HG03469 (cell line): ENCODE measurements at regions not wholly inside any gene's neighbourhood (a gene's known extent, or its start where the extent isn't known, plus 50 kb on each side); places are given as distances from the start of the nearest gene placed in this dataset.

ENCODE experiments used
- ATAC-seq: cut with Tn5 transposase; IDR thresholded peaks from one replicate; pipeline ENCODE4 v1.9.1; 2021; ENCODE audit warnings: mild to moderate bottlenecking, moderate library complexity, moderate number of reproducible peaks; ENCODE audit not compliant: unreplicated experiment

GRCh38 chr17:71224824-71225575, 895.8 kb upstream of the SOX9 start:
- ATAC-seq, result no peak

- ATAC-seq, result no peak
Measured at GRCh38 chr17:71227841-71228240, 893.0 kb upstream of the SOX9 start.

- no peak for ATAC-seq
Measured at GRCh38 chr17:71229070-71229469, 891.8 kb upstream of the SOX9 start.

DNA sequence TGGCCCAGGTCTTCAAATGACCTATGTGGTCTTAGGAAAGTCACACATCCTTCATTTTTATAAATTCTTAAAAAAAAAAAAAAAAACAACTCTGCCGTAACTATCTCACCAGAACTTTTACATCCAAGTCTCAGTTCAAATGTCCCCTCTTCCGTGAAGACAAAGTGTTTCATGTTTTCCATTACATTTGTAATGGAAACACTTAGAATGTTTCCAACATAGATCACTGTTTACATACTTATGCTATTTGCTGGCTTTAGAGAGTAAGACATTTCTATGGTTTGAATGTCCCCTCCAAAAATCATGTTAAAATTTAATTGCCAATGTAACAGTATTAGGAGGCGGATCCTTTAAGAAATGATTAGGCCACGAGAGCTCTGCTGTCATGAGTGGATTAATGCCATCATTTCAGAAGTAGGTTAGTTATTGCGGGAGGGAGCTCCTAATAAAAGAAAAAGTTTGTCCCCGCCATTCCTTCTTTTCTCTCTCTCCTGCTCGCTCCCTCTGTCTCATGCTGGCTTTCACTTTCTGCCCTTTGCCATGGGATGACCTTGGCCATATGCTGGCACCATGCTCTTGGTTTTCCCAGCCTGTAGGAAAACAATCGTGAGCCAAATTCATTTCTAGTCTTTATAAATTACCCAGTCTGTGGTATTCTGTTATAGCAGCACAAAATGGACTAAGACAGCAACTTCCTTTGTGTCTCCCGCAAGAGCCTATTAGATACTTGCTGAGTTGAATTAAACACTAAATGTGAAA, 887.8 kb upstream of the SOX9 start:
- no peak for ATAC-seq

DNA sequence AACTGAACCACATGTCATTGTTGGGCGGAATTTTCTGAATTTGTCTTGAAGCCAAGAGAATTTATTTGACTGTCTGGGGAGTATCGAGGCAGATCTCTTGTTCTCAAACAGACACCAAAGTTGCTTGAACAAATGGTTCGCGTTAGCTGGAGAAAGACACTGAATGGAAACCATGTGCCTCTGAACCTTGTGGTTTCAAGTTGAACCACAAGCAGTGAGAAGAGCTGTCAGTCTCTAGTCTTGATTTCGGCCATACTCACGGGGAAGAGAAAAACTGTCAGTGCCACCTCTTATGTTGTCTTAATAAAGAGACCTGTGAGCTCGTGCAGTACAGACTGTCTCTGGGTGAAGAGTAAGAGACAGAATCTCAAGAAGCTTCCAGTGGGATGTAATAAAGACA, 886.5 kb upstream of the SOX9 start:
- ATAC-seq, result no peak

GRCh38 chr17:71237903-71238538, 882.8 kb upstream of the SOX9 start:
- ATAC-seq, result no peak

DNA sequence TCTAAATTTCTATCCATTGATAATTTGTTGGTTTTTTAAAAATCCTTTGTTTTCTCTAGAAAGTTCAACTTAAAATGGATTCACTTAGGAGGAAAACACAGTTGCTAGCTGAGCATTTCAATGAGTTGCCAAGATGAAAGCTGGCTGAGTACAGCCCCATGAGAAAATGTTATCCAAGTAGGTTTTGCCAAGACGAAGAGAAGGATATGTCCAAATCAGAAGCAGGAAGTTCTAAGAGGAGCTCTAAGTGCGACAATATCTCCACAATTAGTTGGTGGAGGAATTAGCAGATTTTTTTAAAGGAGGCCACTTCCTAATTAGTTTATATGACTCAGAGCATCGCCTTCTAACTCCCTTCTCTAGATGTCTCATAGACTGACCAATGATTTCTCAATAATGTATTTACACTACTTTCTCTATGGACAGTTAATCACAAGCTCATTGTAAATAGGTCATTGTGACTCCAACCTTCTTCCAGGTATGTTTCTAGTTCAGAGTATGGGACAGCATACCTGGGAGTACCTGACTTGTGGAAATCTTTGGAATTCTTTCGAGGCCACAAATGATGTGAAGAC, 873.3 kb upstream of the SOX9 start:
- ATAC-seq, result no peak

- no peak for ATAC-seq
Measured at GRCh38 chr17:71251276-71251675, 869.5 kb upstream of the SOX9 start.

GRCh38 chr17:71251951-71252350, 868.9 kb upstream of the SOX9 start:
- ATAC-seq, result no peak

DNA sequence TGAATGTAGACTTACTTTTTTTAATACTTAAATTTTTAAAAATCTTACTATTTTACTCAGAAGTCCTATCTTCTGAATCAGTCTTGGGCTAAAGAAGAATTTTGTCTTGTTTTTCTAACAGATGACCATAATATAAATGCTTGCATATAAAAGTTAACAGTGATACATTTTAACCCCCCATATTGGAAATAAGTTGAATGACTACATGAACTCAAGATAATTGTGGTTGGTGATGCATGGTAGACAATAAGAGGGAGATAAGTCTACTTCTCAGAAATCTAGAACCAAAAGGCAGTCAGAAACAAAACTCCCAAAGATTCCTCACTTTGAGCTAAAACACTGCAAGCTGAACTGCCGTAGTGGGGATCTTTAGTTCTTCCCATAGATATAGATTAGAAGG, 868.4 kb upstream of the SOX9 start:
- ATAC-seq, result no peak

DNA sequence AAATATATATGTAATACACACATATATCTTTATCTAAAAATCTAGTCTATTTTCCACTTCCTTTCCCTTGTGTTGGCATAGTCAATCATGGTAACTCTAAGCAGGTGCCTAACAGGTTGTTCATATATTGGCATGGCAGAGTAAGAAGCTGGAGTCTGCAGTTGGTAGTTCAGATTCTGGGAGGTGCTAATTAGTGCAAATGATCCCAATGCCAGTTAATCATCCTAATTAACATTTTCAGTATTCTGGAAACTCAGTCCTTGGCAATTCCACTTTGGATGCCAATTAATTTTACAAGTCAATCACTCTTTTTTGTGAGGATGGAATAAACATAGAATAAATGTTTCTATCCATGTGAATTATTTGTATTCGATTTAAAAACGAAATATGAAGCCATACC, 863.7 kb upstream of the SOX9 start:
- no peak for ATAC-seq

DNA sequence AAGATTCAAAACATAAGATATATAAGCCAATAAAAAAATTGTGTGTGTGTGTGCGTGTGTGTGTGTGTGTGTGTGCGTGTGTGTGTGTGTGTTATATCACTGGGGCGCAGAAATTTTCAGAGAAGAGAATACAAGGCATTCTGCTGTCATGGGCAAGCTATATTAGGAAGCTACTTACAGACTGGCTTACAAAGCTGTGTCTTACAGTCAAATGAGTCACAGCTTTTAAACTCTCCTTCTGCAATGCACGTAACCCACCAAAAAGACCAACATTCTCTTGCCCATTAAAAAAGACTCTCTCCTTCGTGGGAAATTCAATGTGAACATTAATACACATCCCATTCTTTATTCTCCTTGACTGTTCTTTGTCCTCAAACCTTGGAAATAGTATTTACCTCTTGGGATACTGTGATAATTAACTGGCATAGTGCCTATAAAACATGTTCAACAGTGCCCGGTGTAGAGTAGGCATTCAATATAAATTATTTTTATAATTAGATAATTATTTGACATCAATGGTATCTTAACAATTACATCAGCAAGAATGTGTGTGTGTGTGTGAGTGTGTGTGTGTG, 860.4 kb upstream of the SOX9 start:
- ATAC-seq, result no peak

- no peak for ATAC-seq
Measured at GRCh38 chr17:71262586-71262985, 858.2 kb upstream of the SOX9 start.

DNA sequence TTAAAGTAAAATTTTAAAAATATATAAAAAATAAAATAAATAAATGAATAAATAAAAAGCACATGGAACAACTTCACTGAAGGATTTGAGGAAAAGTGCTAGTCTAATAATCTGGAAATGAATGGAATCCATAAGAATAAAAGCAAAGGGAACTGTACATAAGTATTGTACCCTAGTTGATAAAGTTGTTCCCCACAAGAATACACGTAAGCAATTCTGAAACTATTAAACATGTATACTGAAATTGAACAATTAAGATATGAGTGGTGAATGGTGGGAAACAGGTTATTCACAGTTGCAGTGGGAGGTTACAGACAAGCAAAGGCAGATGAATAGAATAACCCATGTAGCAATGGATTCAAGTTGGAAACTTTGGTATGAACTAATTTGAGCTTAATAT, 853.2 kb upstream of the SOX9 start:
- ATAC-seq, result no peak

- ATAC-seq, result no peak
Measured at GRCh38 chr17:71269201-71269600, 851.6 kb upstream of the SOX9 start.

DNA sequence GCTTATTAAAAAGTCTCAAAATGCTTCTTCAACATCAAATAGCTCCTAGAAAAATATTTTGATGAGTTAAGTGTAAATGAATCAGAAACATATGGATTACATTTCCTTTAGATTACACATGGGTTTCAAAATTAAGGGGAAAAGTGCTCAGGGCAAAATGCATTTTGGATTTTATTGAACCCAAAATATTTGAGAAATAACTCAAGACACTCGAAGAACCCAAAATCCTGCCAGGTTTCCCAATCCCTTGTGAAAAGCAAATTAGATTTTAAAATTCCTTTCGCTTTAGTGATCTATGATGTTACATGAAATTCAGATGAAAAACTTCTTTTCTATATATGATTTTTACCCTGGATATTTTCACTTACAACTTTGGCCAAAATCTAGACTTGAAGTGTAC, 847.4 kb upstream of the SOX9 start:
- ATAC-seq, result no peak

DNA sequence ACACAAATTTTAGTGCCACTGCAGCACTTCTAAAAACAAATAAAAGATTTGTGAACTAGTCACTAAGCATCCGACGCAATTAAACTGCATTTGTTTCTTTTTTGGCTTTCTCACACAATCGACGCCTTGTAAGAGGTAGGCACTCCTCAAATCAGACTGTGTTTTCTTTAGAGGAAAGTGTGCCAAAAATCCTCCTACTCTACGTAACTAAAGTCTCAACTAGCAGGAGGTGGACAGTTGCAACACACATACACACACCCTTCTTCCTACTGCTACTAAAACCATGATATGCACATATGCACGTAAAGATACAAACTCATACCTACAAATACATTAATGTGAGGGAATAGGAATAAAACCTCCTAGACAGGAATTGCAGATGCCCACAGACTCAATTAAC, 844.7 kb upstream of the SOX9 start:
- ATAC-seq, result no peak

DNA sequence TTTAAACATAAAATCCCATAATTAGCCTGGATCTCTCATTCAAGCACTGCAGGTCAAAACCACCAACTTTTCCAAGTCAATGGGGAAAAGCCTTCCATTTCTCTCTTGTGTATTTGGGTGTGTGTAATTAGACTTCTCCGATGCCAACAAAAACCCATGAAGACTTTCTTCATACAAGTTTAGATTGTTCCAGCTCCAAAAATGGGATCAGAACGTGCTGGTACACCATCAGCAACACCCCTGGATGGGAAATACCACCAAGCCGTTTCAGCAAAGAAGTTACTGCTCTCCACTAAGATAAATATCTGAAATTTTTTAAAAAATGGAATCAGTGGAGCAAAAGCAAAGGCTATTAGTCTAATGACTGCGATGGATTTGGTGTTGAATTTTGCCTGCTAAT, 837.3 kb upstream of the SOX9 start:
- ATAC-seq, result no peak

GRCh38 chr17:71284032-71284755, 836.6 kb upstream of the SOX9 start:
- ATAC-seq, result no peak

GRCh38 chr17:71286625-71287024, 834.2 kb upstream of the SOX9 start:
- ATAC-seq, result no peak
